GM21447 (cell line): ENCODE measurements at regions not wholly inside any gene's neighbourhood (a gene's known extent, or its start where the extent isn't known, plus 50 kb on each side); places are given as distances from the start of the nearest gene placed in this dataset.

Experiments used
- ATAC-seq: cut with Tn5 transposase; IDR thresholded peaks from one replicate; pipeline ENCODE4 v1.9.1; 2021; ENCODE audit not compliant: unreplicated experiment

GRCh38 chr5:110104726-110105669 is 415.3 kb downstream of the MAN2A1 start:
- ATAC-seq, result no peak

GRCh38 chr5:110105692-110106091 is 416.0 kb downstream of the MAN2A1 start:
- no peak for ATAC-seq

GRCh38 chr5:110106750-110107149 is 417.0 kb downstream of the MAN2A1 start:
- ATAC-seq, result no peak

GRCh38 chr5:110108520-110108919 is 418.8 kb downstream of the MAN2A1 start:
- no peak for ATAC-seq

- ATAC-seq, result no peak
Measured at GRCh38 chr5:110109667-110110066, 419.9 kb downstream of the MAN2A1 start.

- no peak for ATAC-seq
Measured at GRCh38 chr5:110112348-110112747, 422.6 kb downstream of the MAN2A1 start.

GRCh38 chr5:110115503-110115902 is 425.8 kb downstream of the MAN2A1 start:
- no peak for ATAC-seq

GRCh38 chr5:110116539-110116938 is 426.8 kb downstream of the MAN2A1 start:
- ATAC-seq, result no peak

- no peak for ATAC-seq
Measured at GRCh38 chr5:110134963-110135935, 445.5 kb downstream of the MAN2A1 start.

- no peak for ATAC-seq
Measured at GRCh38 chr5:110150199-110150598, 460.5 kb downstream of the MAN2A1 start.

GRCh38 chr5:110159202-110159601 is 469.5 kb downstream of the MAN2A1 start:
- no peak for ATAC-seq

- no peak for ATAC-seq
Measured at GRCh38 chr5:110161162-110161561, 471.4 kb downstream of the MAN2A1 start.

- no peak for ATAC-seq
Measured at GRCh38 chr5:110165366-110165765, 475.6 kb downstream of the MAN2A1 start.

GRCh38 chr5:110167384-110167783 is 477.7 kb downstream of the MAN2A1 start:
- ATAC-seq, result no peak

GRCh38 chr5:110169461-110169860 is 479.7 kb downstream of the MAN2A1 start:
- no peak for ATAC-seq

- no peak for ATAC-seq
Measured at GRCh38 chr5:110177729-110178128, 488.0 kb downstream of the MAN2A1 start.

- ATAC-seq, result no peak
Measured at GRCh38 chr5:110179321-110179720, 489.6 kb downstream of the MAN2A1 start.

GRCh38 chr5:110194191-110194590 is 504.5 kb downstream of the MAN2A1 start:
- ATAC-seq, result no peak

GRCh38 chr5:110195288-110195687 is 505.6 kb downstream of the MAN2A1 start:
- no peak for ATAC-seq

GRCh38 chr5:110201791-110202190 is 512.1 kb downstream of the MAN2A1 start:
- ATAC-seq, result no peak

- no peak for ATAC-seq
Measured at GRCh38 chr5:110203661-110204060, 513.9 kb downstream of the MAN2A1 start.

GRCh38 chr5:110209401-110209800 is 517.1 kb downstream of the TMEM232 start:
- no peak for ATAC-seq
